ENCODE measurements at regions not wholly inside any gene's neighbourhood (a gene's known extent, or its start where the extent isn't known, plus 50 kb on each side); places are given as distances from the start of the nearest gene placed in this dataset.

- no peak for DNase-seq (ENCODE audit: extremely low read depth in 1 of 2, low read depth in 1 of 2)
These were observed 218.0 kb downstream of the SEC14L1 start for GRCh38 chr17:77358801-77359200.

- no peak for DNase-seq (ENCODE audit: extremely low read depth in 1 of 2, low read depth in 1 of 2)
These were observed 218.5 kb downstream of the SEC14L1 start for GRCh38 chr17:77359236-77359635.

- no peak for DNase-seq (ENCODE audit: extremely low read depth in 1 of 2, low read depth in 1 of 2)
These were observed 221.3 kb downstream of the SEC14L1 start for GRCh38 chr17:77361986-77362620.

GRCh38 chr17:77363821-77364361 is 223.1 kb downstream of the SEC14L1 start:
- DNase-seq (ENCODE audit: extremely low read depth in 1 of 2, low read depth in 1 of 2) = no peak

GRCh38 chr17:77364381-77364911 is 223.7 kb downstream of the SEC14L1 start:
- no peak for DNase-seq (ENCODE audit: extremely low read depth in 1 of 2, low read depth in 1 of 2)

- no peak for DNase-seq (ENCODE audit: extremely low read depth in 1 of 2, low read depth in 1 of 2)
These were observed 224.3 kb downstream of the SEC14L1 start for GRCh38 chr17:77364941-77365583.

GRCh38 chr17:77365584-77366186 is 224.9 kb downstream of the SEC14L1 start:
- DNase-seq (ENCODE audit: extremely low read depth in 1 of 2, low read depth in 1 of 2) = no peak

GRCh38 chr17:77366206-77366557 is 225.4 kb downstream of the SEC14L1 start:
- no peak for DNase-seq (ENCODE audit: extremely low read depth in 1 of 2, low read depth in 1 of 2)

GRCh38 chr17:77366558-77367245 is 225.9 kb downstream of the SEC14L1 start:
- DNase-seq (ENCODE audit: extremely low read depth in 1 of 2, low read depth in 1 of 2) = no peak

- no peak for DNase-seq (ENCODE audit: extremely low read depth in 1 of 2, low read depth in 1 of 2)
These were observed 228.8 kb downstream of the SEC14L1 start for GRCh38 chr17:77369544-77369971.

- DNase-seq (ENCODE audit: extremely low read depth in 1 of 2, low read depth in 1 of 2) = no peak
These were observed 229.8 kb downstream of the SEC14L1 start for GRCh38 chr17:77370586-77370985.

GRCh38 chr17:77371117-77371887 is 230.5 kb downstream of the SEC14L1 start:
- DNase-seq (ENCODE audit: extremely low read depth in 1 of 2, low read depth in 1 of 2) = no peak

- DNase-seq (ENCODE audit: extremely low read depth in 1 of 2, low read depth in 1 of 2) = no peak
These were observed 231.2 kb downstream of the SEC14L1 start for GRCh38 chr17:77371888-77372443.

GRCh38 chr17:77372444-77373298 is 231.9 kb downstream of the SEC14L1 start:
- peak in 1 of 2 donors; percentile 43 for DNase-seq (ENCODE audit: extremely low read depth in 1 of 2, low read depth in 1 of 2)

GRCh38 chr17:77373299-77374169 is 232.8 kb downstream of the SEC14L1 start:
- no peak for DNase-seq (ENCODE audit: extremely low read depth in 1 of 2, low read depth in 1 of 2)

GRCh38 chr17:77374170-77374936 is 233.6 kb downstream of the SEC14L1 start:
- peak; percentile 63 to 72 for DNase-seq (ENCODE audit: extremely low read depth in 1 of 2, low read depth in 1 of 2)

GRCh38 chr17:77375108-77375916 is 234.5 kb downstream of the SEC14L1 start:
- DNase-seq (ENCODE audit: extremely low read depth in 1 of 2, low read depth in 1 of 2) = no peak
